ENCODE measurements at regions not wholly inside any gene's neighbourhood (a gene's known extent, or its start where the extent isn't known, plus 50 kb on each side); places are given as distances from the start of the nearest gene placed in this dataset.

DNA sequence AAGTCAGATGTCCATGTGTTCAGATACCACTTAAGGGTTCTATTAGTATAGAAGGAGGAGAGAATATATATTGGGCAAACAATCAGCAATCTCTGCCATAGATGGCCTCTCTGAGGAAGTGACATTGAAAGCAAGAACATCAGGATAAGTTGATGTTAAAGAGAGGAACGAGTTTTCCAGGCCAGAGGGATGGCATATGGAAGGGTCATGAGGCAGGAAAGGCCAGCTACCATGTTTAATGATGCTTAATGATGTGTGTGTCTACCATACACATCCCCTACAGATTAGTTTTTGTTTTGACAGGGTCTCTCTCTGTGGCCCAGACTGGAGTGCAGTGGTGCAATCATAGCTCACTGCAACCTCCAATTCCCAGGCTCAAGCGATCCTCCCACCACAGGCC lies 63.0 kb downstream of the PTTG1 start:
- no peak for TF ChIP-seq TAF1 (IDR thresholded peaks at IDR 0.05; ENCODE audit: low read depth, low read length)
- TF ChIP-seq POLR2A (IDR thresholded peaks at IDR 0.05; ENCODE audit: low read depth, low read length), result no peak
- TF ChIP-seq POLR2AphosphoS5 (IDR thresholded peaks at IDR 0.05; ENCODE audit: low read depth, low read length), result no peak; the same call in 1 of the 2 replicates
- TF ChIP-seq POU2F2 (IDR thresholded peaks at IDR 0.05; ENCODE audit: low read depth, low read length), result no peak
- no peak for TF ChIP-seq PAX5 (IDR thresholded peaks at IDR 0.05; ENCODE audit: insufficient read depth, low read length, severe bottlenecking)
